ENCODE measurements at regions not wholly inside any gene's neighbourhood (a gene's known extent, or its start where the extent isn't known, plus 50 kb on each side); places are given as distances from the start of the nearest gene placed in this dataset.
"Not testable (repeated sequence)": the region's sequence is repeated elsewhere in the genome, so short reads cannot be mapped to it uniquely, and the experiment has no call there.

- no peak overlapping the region for H3K4me3 Mint-ChIP-seq
- ATAC-seq (no peak), DNase-seq (no peak)
- peaks cover 3 to 19% (median 10%) of the 10 kb centered on the region in 9 donors for H3K9me3 Mint-ChIP-seq
- H3K4me1 Mint-ChIP-seq = no peaks in the 10 kb centered on the region
- H3K36me3 Mint-ChIP-seq = peaks cover 0 to 3% (median 0%) of the 10 kb centered on the region in 3 donors
- no peak overlapping the region for H3K27ac Mint-ChIP-seq
- POLR2A ChIA-PET = no interaction called here
- peaks cover 0 to 13% (median 4%) of the 10 kb centered on the region in 5 donors for H3K27me3 Mint-ChIP-seq
Measured at GRCh38 chr5:135262364-135262763, 136.7 kb downstream of the MACROH2A1 start.

- H3K4me1 Mint-ChIP-seq, POLR2A ChIA-PET, H3K36me3 Mint-ChIP-seq, ATAC-seq, H3K4me3 Mint-ChIP-seq, H3K27me3 Mint-ChIP-seq, H3K27ac Mint-ChIP-seq, DNase-seq: not testable (repeated sequence)
- H3K9me3 Mint-ChIP-seq = peaks cover 3 to 19% (median 10%) of the 10 kb centered on the region in 9 donors
Measured at GRCh38 chr5:135260108-135260507, 138.9 kb downstream of the MACROH2A1 start.

GRCh38 chr5:135255461-135256178 is 143.4 kb downstream of the MACROH2A1 start:
- Mint-ChIP-seq H3K36me3 (peaks cover 0 to 3% (median 0%) of the 10 kb centered on the region in 3 donors), H3K27me3 (peaks cover 0 to 4% (median 1%) of the 10 kb centered on the region in 5 donors), H3K4me1 (no peaks in the 10 kb centered on the region), H3K9me3 (peaks cover 2 to 14% (median 10%) of the 10 kb centered on the region in 9 donors), H3K27ac (no peak overlapping the region), H3K4me3 (no peak overlapping the region)
- POLR2A ChIA-PET = no interaction called here
- ATAC-seq (no peak), DNase-seq (no peak)

- Mint-ChIP-seq H3K27ac (no peak overlapping the region), H3K9me3 (peaks cover 0 to 2% (median 0%) of the 10 kb centered on the region in 9 donors), H3K36me3 (no peaks in the 10 kb centered on the region), H3K27me3 (peaks cover 0 to 2% (median 0%) of the 10 kb centered on the region in 5 donors), H3K4me3 (no peak overlapping the region), H3K4me1 (no peaks in the 10 kb centered on the region)
- DNase-seq (peak in 1 of 10 donors; percentile 8), ATAC-seq (no peak)
- POLR2A ChIA-PET = no interaction called here
Measured at GRCh38 chr5:135254183-135254582, 144.8 kb downstream of the MACROH2A1 start.

GRCh38 chr5:135253601-135254178 is 145.3 kb downstream of the MACROH2A1 start:
- POLR2A ChIA-PET = no interaction called here
- ATAC-seq (no peak), DNase-seq (no peak)
- Mint-ChIP-seq H3K27ac (no peak overlapping the region), H3K4me3 (no peak overlapping the region), H3K4me1 (no peaks in the 10 kb centered on the region), H3K27me3 (peaks cover 0 to 2% (median 0%) of the 10 kb centered on the region in 5 donors), H3K9me3 (peaks cover 0 to 2% (median 0%) of the 10 kb centered on the region in 9 donors), H3K36me3 (no peaks in the 10 kb centered on the region)

- H3K27me3 Mint-ChIP-seq = peaks cover 0 to 2% (median 0%) of the 10 kb centered on the region in 5 donors
- POLR2A ChIA-PET = no interaction called here
- DNase-seq (no peak), ATAC-seq (no peak)
- H3K36me3 Mint-ChIP-seq = no peaks in the 10 kb centered on the region
- H3K4me3 Mint-ChIP-seq = no peak overlapping the region
- H3K27ac Mint-ChIP-seq = no peak overlapping the region
- no peaks in the 10 kb centered on the region for H3K4me1 Mint-ChIP-seq
- peaks cover 0 to 2% (median 0%) of the 10 kb centered on the region in 9 donors for H3K9me3 Mint-ChIP-seq
Measured at GRCh38 chr5:135251093-135251492, 147.9 kb downstream of the MACROH2A1 start.

GRCh38 chr5:135250671-135251070 is 148.4 kb downstream of the MACROH2A1 start:
- POLR2A ChIA-PET = no interaction called here
- Mint-ChIP-seq H3K9me3 (peaks cover 0 to 2% (median 0%) of the 10 kb centered on the region in 9 donors), H3K4me1 (no peaks in the 10 kb centered on the region), H3K27ac (no peak overlapping the region), H3K27me3 (peaks cover 0 to 4% (median 0%) of the 10 kb centered on the region in 5 donors), H3K36me3 (no peaks in the 10 kb centered on the region), H3K4me3 (no peak overlapping the region)
- DNase-seq = peak in 1 of 10 donors; percentile 1
- no peak for ATAC-seq

GRCh38 chr5:135249658-135250057 is 149.4 kb downstream of the MACROH2A1 start:
- ATAC-seq = no peak
- no peaks in the 10 kb centered on the region for H3K4me1 Mint-ChIP-seq
- H3K36me3 Mint-ChIP-seq = no peaks in the 10 kb centered on the region
- H3K27ac Mint-ChIP-seq = no peak overlapping the region
- no peak for DNase-seq
- POLR2A ChIA-PET = no interaction called here
- H3K27me3 Mint-ChIP-seq = peaks cover 0 to 2% (median 0%) of the 10 kb centered on the region in 5 donors
- peaks cover 0 to 2% (median 0%) of the 10 kb centered on the region in 9 donors for H3K9me3 Mint-ChIP-seq
- H3K4me3 Mint-ChIP-seq = no peak overlapping the region

- POLR2A ChIA-PET = no interaction called here
- Mint-ChIP-seq H3K36me3 (no peaks in the 10 kb centered on the region), H3K27ac (peak overlapping the region in 1 of 10 donors; percentile 40), H3K27me3 (peaks cover 0 to 2% (median 0%) of the 10 kb centered on the region in 5 donors), H3K9me3 (peaks cover 0 to 2% (median 0%) of the 10 kb centered on the region in 9 donors), H3K4me1 (no peaks in the 10 kb centered on the region), H3K4me3 (no peak overlapping the region)
- no peak for ATAC-seq
- no peak for DNase-seq
Measured at GRCh38 chr5:135248801-135249231, 150.2 kb downstream of the MACROH2A1 start.

- peaks cover 0 to under 1% (median 0%) of the 10 kb centered on the region in 9 donors for H3K9me3 Mint-ChIP-seq
- H3K36me3 Mint-ChIP-seq = no peaks in the 10 kb centered on the region
- H3K27ac Mint-ChIP-seq = no peak overlapping the region
- no peak for ATAC-seq
- peaks cover 0 to 2% (median 0%) of the 10 kb centered on the region in 5 donors for H3K27me3 Mint-ChIP-seq
- POLR2A ChIA-PET = no interaction called here
- no peak for DNase-seq
- H3K4me1 Mint-ChIP-seq = no peaks in the 10 kb centered on the region
- no peak overlapping the region for H3K4me3 Mint-ChIP-seq
Measured at GRCh38 chr5:135246923-135247795, 151.9 kb downstream of the MACROH2A1 start.

- POLR2A ChIA-PET = no interaction called here
- DNase-seq = no peak
- no peak overlapping the region for H3K4me3 Mint-ChIP-seq
- H3K36me3 Mint-ChIP-seq = no peaks in the 10 kb centered on the region
- H3K9me3 Mint-ChIP-seq = no peaks in the 10 kb centered on the region
- ATAC-seq = no peak
- H3K27ac Mint-ChIP-seq = no peak overlapping the region
- H3K4me1 Mint-ChIP-seq = no peaks in the 10 kb centered on the region
- H3K27me3 Mint-ChIP-seq = peaks cover 0 to 2% (median 0%) of the 10 kb centered on the region in 5 donors
Measured at GRCh38 chr5:135246605-135246922, 152.5 kb downstream of the MACROH2A1 start.

- POLR2A ChIA-PET = no interaction called here
- Mint-ChIP-seq H3K27me3 (peaks cover 0 to 2% (median 0%) of the 10 kb centered on the region in 5 donors), H3K4me3 (no peak overlapping the region), H3K4me1 (no peaks in the 10 kb centered on the region), H3K27ac (peak overlapping the region in 1 of 10 donors; percentile 35), H3K36me3 (no peaks in the 10 kb centered on the region), H3K9me3 (no peaks in the 10 kb centered on the region)
- ATAC-seq (no peak), DNase-seq (peak in 1 of 10 donors; percentile 10)
Measured at GRCh38 chr5:135245521-135246499, 153.2 kb downstream of the MACROH2A1 start.

All from naive thymus-derived CD8-positive, alpha-beta T cell (primary cell).